ENCODE measurements at regions not wholly inside any gene's neighbourhood (a gene's known extent, or its start where the extent isn't known, plus 50 kb on each side); places are given as distances from the start of the nearest gene placed in this dataset.

GRCh38 chr4:162443510-162443909, 279.7 kb upstream of the FSTL5 start:
- DNase-seq = no peak
- intact Hi-C loops (cut with micrococcal nuclease) = no loop called here
- no peak for ATAC-seq

GRCh38 chr4:162442128-162442527, 278.3 kb upstream of the FSTL5 start:
- no peak for ATAC-seq
- intact Hi-C loops (cut with micrococcal nuclease) = no loop called here
- DNase-seq = no peak

- ATAC-seq = no peak
- intact Hi-C loops (cut with micrococcal nuclease) = no loop called here
- DNase-seq = no peak
Observed at GRCh38 chr4:162422312-162422711, 258.5 kb upstream of the FSTL5 start.

DNA sequence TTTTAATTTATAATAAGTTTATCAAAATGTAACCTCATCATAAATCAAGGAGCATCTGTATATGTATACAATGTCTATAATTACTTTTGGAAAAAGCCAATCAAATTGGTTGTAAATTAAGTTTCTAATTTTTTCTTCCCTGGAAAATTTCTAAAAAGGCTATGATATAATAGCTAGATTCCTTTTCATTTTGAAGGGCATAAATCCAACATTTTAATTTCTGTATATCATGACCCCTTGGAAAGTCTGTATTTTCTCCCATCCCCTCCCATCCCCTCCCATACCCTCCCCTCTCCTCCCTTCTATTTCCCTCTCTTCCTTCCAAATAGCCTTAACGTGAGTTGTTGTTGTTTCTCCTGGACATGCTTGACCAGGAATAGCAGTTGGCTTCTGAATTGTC, 247.1 kb upstream of the FSTL5 start:
- intact Hi-C loops (cut with micrococcal nuclease) = no loop called here
- DNase-seq (no peak), ATAC-seq (no peak)

GRCh38 chr4:162409048-162409447, 245.2 kb upstream of the FSTL5 start:
- DNase-seq = no peak
- intact Hi-C loops (cut with micrococcal nuclease) = no loop called here
- no peak for ATAC-seq

GRCh38 chr4:162408309-162408708, 244.5 kb upstream of the FSTL5 start:
- peak; percentile 38 for DNase-seq
- intact Hi-C loops (cut with micrococcal nuclease) = no loop called here
- peak; percentile 57 for ATAC-seq

DNA sequence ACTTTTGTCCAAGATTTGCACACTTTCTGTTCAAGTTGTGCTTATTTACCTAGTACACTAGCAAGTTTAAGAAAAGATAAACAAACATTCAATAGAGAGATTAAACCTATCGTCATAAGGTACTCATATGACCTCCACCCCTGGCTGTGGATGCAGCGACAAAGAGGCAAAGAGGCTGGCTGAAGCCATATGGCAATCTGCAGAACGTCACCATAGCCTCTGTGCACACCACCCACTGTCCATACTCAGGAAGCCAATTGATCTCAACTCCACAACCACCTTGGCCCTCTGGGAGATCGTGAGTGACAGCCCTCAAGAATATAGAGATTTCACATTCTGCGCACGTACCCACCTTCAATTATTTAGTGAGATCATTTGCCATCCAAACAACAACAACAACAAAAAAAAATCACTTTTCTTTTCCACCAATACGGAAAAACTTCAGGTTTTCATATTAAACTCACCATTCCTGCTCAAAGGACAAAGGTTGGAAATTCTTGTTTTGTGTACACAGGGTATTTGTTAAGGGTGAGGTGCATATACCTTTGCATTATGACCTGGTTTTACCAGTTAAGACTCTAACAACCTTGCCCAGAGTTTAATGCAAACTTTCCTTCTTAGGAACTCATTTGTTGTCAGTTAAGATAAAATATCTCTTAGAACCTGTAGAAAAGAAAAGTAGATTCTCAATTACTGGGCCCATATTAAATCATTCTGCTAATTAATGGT, 243.0 kb upstream of the FSTL5 start:
- DNase-seq = no peak
- intact Hi-C loops (cut with micrococcal nuclease) = no loop called here
- no peak for ATAC-seq

- ATAC-seq (peak; percentile 97), DNase-seq (no peak)
- intact Hi-C loops (cut with micrococcal nuclease) = no loop called here
Observed at GRCh38 chr4:162403932-162404331, 240.1 kb upstream of the FSTL5 start.

DNA sequence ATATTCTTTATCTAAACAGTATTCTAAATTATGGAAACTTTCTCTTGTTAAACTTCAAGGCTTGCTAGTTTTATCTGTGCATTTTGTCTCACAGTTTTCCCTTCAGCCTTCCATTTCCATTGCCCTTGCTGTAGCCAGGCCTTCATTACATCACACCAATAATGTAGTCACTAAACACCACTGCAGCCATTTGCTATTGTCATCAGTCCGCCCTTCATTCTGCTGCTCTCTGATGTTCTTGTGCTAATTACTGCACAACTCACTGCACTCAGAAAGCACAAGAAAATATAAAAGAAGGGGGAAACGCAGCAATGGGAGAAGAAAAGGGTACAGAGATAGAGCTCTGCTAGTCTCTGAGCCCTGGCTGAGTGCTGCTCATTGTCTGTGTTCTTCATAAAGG, 239.6 kb upstream of the FSTL5 start:
- no peak for ATAC-seq
- intact Hi-C loops (cut with micrococcal nuclease) = no loop called here

DNA sequence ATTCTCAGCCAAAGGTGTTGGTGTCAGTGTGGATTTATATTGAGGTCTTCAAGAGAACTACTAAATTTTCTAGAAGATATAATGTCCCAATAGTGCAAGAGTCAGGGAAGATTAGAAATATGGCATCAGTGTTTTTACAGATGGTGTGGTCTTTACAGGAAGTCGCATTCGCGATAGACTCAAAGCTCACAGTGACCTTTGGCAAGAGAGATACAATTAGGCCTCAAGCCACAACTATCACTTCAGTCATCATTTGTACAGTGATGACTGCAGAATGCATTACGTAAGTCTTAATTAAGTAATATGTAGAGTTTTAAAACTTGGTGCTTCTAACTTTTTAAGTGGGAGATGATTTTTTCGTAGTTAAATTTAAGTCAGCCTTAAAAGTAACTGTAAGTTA, 237.2 kb upstream of the FSTL5 start:
- intact Hi-C loops (cut with micrococcal nuclease) = no loop called here

More for the DNA sequence above, 239.6 kb upstream of the FSTL5 start:
- DNase-seq = no peak

GRCh38 chr4:162392946-162393345, 229.1 kb upstream of the FSTL5 start:
- ATAC-seq (no peak), DNase-seq (no peak)
- intact Hi-C loops (cut with micrococcal nuclease) = no loop called here

More for the DNA sequence above, 237.2 kb upstream of the FSTL5 start:
- DNase-seq (no peak), ATAC-seq (no peak)

- intact Hi-C loops (cut with micrococcal nuclease) = no loop called here
- ATAC-seq = no peak
- DNase-seq = no peak
Observed at GRCh38 chr4:162366146-162366545, 202.3 kb upstream of the FSTL5 start.

- no peak for ATAC-seq
- DNase-seq = no peak
- intact Hi-C loops (cut with micrococcal nuclease) = no loop called here
Observed at GRCh38 chr4:162364651-162365050, 200.9 kb upstream of the FSTL5 start.

DNA sequence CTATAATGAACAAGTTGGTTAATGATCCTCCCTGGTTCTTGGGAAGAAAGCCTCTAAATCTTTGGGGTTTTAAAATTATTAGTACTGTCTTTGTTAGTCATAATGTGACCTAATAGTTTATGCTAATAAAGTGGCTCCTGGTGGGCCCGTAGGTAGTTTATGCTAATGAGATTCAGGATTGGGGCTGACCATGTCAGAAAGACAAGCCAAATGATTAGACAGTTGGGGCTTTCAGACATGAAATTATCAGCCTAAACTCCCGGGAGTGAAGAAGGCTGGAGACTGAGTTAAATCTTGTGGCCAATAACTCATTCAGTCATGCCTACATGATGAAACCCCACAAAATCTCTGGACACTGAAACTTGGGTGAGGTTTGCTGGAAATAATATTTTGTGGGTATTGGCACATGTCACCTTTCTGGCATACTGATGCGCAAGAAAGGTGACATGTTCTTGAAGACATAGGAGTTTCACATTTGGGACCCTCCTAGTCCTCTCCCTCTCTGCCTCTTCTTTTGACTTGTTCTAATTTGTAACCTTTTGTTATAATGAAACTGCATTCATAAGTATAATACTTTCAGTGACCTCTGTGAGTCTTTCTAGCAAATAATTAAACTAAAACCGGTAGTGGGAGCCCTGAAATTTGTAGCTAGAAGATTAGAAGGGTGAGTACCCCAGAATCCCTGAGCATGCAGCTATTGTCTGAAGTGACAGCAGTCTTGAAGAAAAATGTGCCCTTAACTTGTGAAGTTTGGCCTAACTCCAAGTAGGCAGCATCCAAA, 196.8 kb upstream of the FSTL5 start:
- intact Hi-C loops (cut with micrococcal nuclease) = no loop called here
- ATAC-seq = no peak
- DNase-seq = no peak

GRCh38 chr4:162356181-162356580, 192.4 kb upstream of the FSTL5 start:
- intact Hi-C loops (cut with micrococcal nuclease) = no loop called here

GRCh38 chr4:162352580-162353107, 188.8 kb upstream of the FSTL5 start:
- DNase-seq (no peak), ATAC-seq (peak; percentile 80)
- intact Hi-C loops (cut with micrococcal nuclease) = no loop called here

More at GRCh38 chr4:162356181-162356580, 192.4 kb upstream of the FSTL5 start:
- ATAC-seq (no peak), DNase-seq (no peak)

DNA sequence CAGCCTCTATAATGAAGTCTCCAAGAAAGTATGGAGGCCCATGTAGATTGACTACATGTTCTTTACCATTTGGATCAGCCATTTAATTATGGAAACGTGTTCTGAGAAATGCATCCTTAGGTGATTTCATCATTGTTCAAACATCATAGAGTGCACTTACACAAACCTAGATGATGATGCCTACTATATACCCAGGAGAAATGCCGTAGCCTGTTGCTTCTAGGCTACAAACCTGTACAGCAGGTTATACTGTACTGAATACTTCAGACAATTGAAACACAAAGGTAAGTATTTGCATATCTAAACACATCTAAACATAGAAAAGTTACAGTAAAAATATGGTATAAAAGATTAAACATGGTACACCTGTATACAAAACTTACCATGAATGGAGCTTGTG, 186.5 kb upstream of the FSTL5 start:
- ATAC-seq (no peak), DNase-seq (no peak)
- intact Hi-C loops (cut with micrococcal nuclease) = no loop called here

DNA sequence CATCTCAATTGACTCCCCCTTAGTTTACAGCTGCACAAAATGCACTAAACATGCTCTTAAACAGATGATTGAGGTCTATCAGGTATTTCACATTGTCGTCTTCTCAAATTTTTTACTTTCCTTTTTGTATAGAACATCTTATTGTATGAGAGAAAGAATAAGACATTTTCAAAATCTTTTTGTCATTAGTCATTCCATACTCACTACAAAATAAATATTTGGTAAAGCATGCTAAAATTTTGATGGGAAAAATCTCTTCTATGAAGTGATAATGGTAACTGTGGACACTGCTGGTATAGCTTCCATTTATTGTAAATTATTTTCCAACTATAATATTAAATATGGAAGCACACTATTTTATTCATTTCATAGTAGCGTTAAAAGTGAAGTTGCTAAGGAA, 185.6 kb upstream of the FSTL5 start:
- DNase-seq (no peak), ATAC-seq (no peak)
- intact Hi-C loops (cut with micrococcal nuclease) = no loop called here

GRCh38 chr4:162347842-162348213, 184.0 kb upstream of the FSTL5 start:
- DNase-seq = peak; percentile 72
- intact Hi-C loops (cut with micrococcal nuclease) = no loop called here
- ATAC-seq = peak; percentile 100

DNA sequence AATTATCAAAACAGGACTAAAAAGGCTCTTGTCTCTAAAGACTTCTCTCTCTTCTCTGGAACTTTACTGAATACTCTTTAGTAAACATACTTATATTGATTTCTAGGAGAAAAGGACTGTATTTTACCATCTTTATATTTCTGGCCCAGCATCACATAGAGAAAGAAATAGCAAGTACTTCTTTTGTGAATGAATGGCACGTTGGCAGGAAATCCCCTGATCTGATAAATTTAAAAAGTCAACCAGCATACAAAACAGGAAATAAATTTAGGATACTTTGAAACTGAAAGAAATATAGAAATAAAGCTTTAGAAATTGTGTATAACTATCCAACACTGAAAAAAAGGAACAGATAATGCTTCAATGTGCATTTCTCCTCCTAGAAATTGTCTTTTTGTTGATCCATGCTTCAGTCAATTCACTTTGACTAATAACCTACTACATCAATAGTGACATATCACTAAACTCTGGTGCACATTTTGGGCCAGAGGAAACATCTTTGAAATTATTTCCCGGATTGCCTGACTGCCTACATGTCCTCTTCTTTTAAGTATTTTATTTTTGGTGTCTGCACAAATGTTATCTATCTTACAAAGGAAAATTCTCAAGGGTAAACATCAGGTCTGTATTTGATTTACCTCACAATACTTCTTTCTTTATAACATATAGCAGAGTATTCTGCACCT, 183.5 kb upstream of the FSTL5 start:
- ATAC-seq (peak; percentile 76), DNase-seq (no peak)
- intact Hi-C loops (cut with micrococcal nuclease) = no loop called here

Data from left ventricle myocardium superior (tissue), 1 donor.